ENCODE measurements at regions not wholly inside any gene's neighbourhood (a gene's known extent, or its start where the extent isn't known, plus 50 kb on each side); places are given as distances from the start of the nearest gene placed in this dataset.

GRCh38 chr4:110675426-110675825 is 52.5 kb upstream of the PITX2 start:
- no peak overlapping the region for H3K27ac Mint-ChIP-seq (ENCODE audit: unreplicated experiment)
- no TSS peak for BruUV-seq (replicated peaks)

GRCh38 chr4:110676241-110676640 is 53.4 kb upstream of the PITX2 start:
- peaks cover 29% of the 10 kb centered on the region for H3K4me1 Mint-ChIP-seq (ENCODE audit: low read depth, unreplicated experiment)
- POLR2A ChIA-PET = no interaction called here
- Histone ChIP-seq H3K9me3 (no peaks in the 10 kb centered on the region), H3K36me3 (ENCODE audit: control insufficient read depth, insufficient read depth, low read length) (no peaks in the 10 kb centered on the region), H3K27me3 (replicated peaks; ENCODE audit: control insufficient read depth, insufficient read depth, low read length) (no peaks in the 10 kb centered on the region), H3K4me3 (ENCODE audit: low read depth, low read length) (no peak overlapping the region), H3K4me1 (peaks cover 20% of the 10 kb centered on the region)
- no peaks in the 10 kb centered on the region for H3K27me3 Mint-ChIP-seq (ENCODE audit: insufficient read depth, unreplicated experiment)
- BruUV-seq (replicated peaks) = no TSS peak
- no peak overlapping the region for H3K4me3 Mint-ChIP-seq (ENCODE audit: unreplicated experiment)
- no peaks in the 10 kb centered on the region for H3K36me3 Mint-ChIP-seq (ENCODE audit: insufficient read depth, unreplicated experiment)
- no peak overlapping the region for H3K27ac Mint-ChIP-seq (ENCODE audit: unreplicated experiment)
- no peak for DNase-seq
- no peaks in the 10 kb centered on the region for H3K9me3 Mint-ChIP-seq (ENCODE audit: unreplicated experiment)
- CTCF ChIA-PET = no interaction called here
- intact Hi-C loops (cut with micrococcal nuclease; ENCODE audit: unreplicated experiment) = no loop called here
- no peak for TF ChIP-seq CTCF (IDR thresholded peaks at IDR 0.05; ENCODE audit: insufficient read depth in 1 of 2, low read depth in 1 of 2, low read length in 1 of 2, severe bottlenecking in 1 of 2, unreplicated experiment in 1 of 2)

More at GRCh38 chr4:110675426-110675825, 52.5 kb upstream of the PITX2 start:
- DNase-seq = no peak
- ChIA-PET POLR2A (no interaction called here), CTCF (no interaction called here)
- H3K4me3 Mint-ChIP-seq (ENCODE audit: unreplicated experiment) = no peak overlapping the region
- Histone ChIP-seq H3K36me3 (ENCODE audit: control insufficient read depth, insufficient read depth, low read length) (no peaks in the 10 kb centered on the region), H3K27me3 (replicated peaks; ENCODE audit: control insufficient read depth, insufficient read depth, low read length) (no peaks in the 10 kb centered on the region), H3K4me3 (ENCODE audit: low read depth, low read length) (no peak overlapping the region), H3K4me1 (peaks cover 17% of the 10 kb centered on the region), H3K9me3 (no peaks in the 10 kb centered on the region)
- intact Hi-C loops (cut with micrococcal nuclease; ENCODE audit: unreplicated experiment) = no loop called here
- no peaks in the 10 kb centered on the region for H3K9me3 Mint-ChIP-seq (ENCODE audit: unreplicated experiment)
- no peak for TF ChIP-seq CTCF (IDR thresholded peaks at IDR 0.05; ENCODE audit: insufficient read depth in 1 of 2, low read depth in 1 of 2, low read length in 1 of 2, severe bottlenecking in 1 of 2, unreplicated experiment in 1 of 2)
- no peaks in the 10 kb centered on the region for H3K36me3 Mint-ChIP-seq (ENCODE audit: insufficient read depth, unreplicated experiment)
- no peaks in the 10 kb centered on the region for H3K27me3 Mint-ChIP-seq (ENCODE audit: insufficient read depth, unreplicated experiment)
- peaks cover 20% of the 10 kb centered on the region for H3K4me1 Mint-ChIP-seq (ENCODE audit: low read depth, unreplicated experiment)

- TF ChIP-seq CTCF (IDR thresholded peaks at IDR 0.05; ENCODE audit: insufficient read depth in 1 of 2, low read depth in 1 of 2, low read length in 1 of 2, severe bottlenecking in 1 of 2, unreplicated experiment in 1 of 2) = no peak
- no peak overlapping the region for H3K4me3 ChIP-seq (ENCODE audit: low read depth, low read length)
- Mint-ChIP-seq H3K27ac (ENCODE audit: unreplicated experiment) (no peak overlapping the region), H3K27me3 (ENCODE audit: insufficient read depth, unreplicated experiment) (no peaks in the 10 kb centered on the region), H3K36me3 (ENCODE audit: insufficient read depth, unreplicated experiment) (no peaks in the 10 kb centered on the region), H3K4me1 (ENCODE audit: low read depth, unreplicated experiment) (peaks cover 29% of the 10 kb centered on the region), H3K4me3 (ENCODE audit: unreplicated experiment) (no peak overlapping the region), H3K9me3 (ENCODE audit: unreplicated experiment) (no peaks in the 10 kb centered on the region)
- CTCF ChIA-PET = no interaction called here
- H3K27me3 ChIP-seq (replicated peaks; ENCODE audit: control insufficient read depth, insufficient read depth, low read length) = no peaks in the 10 kb centered on the region
- no peak for DNase-seq
- intact Hi-C loops (cut with micrococcal nuclease; ENCODE audit: unreplicated experiment) = no loop called here
- POLR2A ChIA-PET = no interaction called here
- peaks cover 23% of the 10 kb centered on the region for H3K4me1 ChIP-seq
- BruUV-seq (replicated peaks) = no TSS peak
- H3K9me3 ChIP-seq = no peaks in the 10 kb centered on the region
- H3K36me3 ChIP-seq (ENCODE audit: control insufficient read depth, insufficient read depth, low read length) = no peaks in the 10 kb centered on the region
Observed at GRCh38 chr4:110678517-110679227, 55.8 kb upstream of the PITX2 start.
